Lower leg skin (tissue), 4 donors: ENCODE measurements at regions not wholly inside any gene's neighbourhood (a gene's known extent, or its start where the extent isn't known, plus 50 kb on each side); places are given as distances from the start of the nearest gene placed in this dataset.

Source experiments
- DNase-seq, 2 donors: peaks; one replicate each; pipeline ENCODE4 v3.0.0-alpha.2; 2019; ENCODE audit warnings: low spot score in 2 of 2
- H3K4me3 ChIP-seq: fragments of 200-600 bp; sonication (generic); 2 replicates; pipeline ENCODE4 v1.5.1; 2017; ENCODE audit warnings: mild to moderate bottlenecking, low read depth; ENCODE audit not compliant: poor library complexity, severe bottlenecking
- POLR2A ChIP-seq, 2 donors: fragments of 450-650 bp; IDR thresholded peaks; one replicate each; pipeline ENCODE4 v1.6.1; 2016 to 2017; ENCODE audit warnings: antibody characterized with exemption in 2 of 2, mild to moderate bottlenecking in 1 of 2, moderate library complexity in 1 of 2
- WGBS, 2 donors: methylation state at CpG; one replicate each; pipeline ENCODE4 v1.1.5; 2018; 5-methylcytosine and 5-hydroxymethylcytosine counted together
- intact Hi-C: fragments of 100-400 bp; cut with DNase I; formaldehyde crosslinking; loops from one replicate; pipeline ENCODE4 v1.15.0; 2023; ENCODE audit warnings: low total_unique reads
- TF ChIP-seq, protein P1 (sequence below), 3 donors: fragments of 450-650 bp; IDR thresholded peaks; one replicate each; pipeline ENCODE4 v1.5.1; 2016; ENCODE audit warnings: antibody characterized with exemption in 3 of 3, mild to moderate bottlenecking in 3 of 3, moderate library complexity in 2 of 3

DNA sequence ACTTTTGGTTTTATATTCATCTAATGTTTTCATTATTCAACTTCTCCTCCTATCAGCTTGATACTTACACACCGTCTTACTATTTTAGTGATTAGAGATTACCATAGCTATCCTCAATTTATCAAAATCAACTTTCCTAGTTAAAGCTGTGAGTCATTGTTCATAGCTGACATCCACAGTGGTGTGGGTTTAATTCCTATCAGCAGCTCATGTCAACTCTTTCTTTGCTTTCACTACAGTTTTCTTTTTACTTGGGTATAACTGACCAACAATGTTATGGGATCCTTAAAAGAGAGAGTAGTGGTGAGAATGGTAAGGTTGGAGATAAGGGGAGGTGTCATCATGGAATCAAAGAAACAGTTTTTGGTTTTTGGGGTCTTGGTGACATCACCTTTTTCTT lies 112.7 kb downstream of the NFKBIZ start:
- WGBS, 2 donors, result 53 to 70% methylated on average over 1 of the region's 1 CpG
- no peak for DNase-seq
- TF ChIP-seq POLR2A (IDR thresholded peaks at IDR 0.05), result no peak
- TF ChIP-seq, protein P1, sequence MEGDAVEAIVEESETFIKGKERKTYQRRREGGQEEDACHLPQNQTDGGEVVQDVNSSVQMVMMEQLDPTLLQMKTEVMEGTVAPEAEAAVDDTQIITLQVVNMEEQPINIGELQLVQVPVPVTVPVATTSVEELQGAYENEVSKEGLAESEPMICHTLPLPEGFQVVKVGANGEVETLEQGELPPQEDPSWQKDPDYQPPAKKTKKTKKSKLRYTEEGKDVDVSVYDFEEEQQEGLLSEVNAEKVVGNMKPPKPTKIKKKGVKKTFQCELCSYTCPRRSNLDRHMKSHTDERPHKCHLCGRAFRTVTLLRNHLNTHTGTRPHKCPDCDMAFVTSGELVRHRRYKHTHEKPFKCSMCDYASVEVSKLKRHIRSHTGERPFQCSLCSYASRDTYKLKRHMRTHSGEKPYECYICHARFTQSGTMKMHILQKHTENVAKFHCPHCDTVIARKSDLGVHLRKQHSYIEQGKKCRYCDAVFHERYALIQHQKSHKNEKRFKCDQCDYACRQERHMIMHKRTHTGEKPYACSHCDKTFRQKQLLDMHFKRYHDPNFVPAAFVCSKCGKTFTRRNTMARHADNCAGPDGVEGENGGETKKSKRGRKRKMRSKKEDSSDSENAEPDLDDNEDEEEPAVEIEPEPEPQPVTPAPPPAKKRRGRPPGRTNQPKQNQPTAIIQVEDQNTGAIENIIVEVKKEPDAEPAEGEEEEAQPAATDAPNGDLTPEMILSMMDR (IDR thresholded peaks at IDR 0.05), result no peak
- H3K4me3 ChIP-seq, result no peak overlapping the region
- intact Hi-C loops, result no loop called here

DNA sequence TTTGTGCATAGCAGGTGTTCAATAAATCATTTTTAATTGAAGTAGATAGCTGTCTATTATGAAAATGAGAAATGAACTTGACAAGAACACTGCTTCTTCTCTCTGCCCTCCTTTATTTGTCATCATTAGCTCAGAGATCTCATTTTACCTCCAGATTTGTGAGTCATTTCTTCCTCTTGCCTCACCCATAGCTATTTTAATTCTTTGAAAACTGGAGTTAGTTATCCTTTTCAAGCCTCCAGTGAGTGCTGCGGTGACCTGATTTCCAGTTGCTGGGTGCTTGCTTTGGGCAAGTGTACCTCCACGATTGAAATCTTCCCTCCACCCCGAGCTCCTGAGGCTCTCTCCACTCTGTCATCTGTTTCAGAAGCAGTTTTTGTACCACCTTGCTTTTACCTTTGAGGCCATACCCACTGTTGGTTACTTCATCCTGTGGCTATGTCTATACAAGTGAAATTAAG lies 114.6 kb downstream of the NFKBIZ start:
- TF ChIP-seq POLR2A (IDR thresholded peaks at IDR 0.05), result no peak
- TF ChIP-seq, protein P1 (IDR thresholded peaks at IDR 0.05), result no peak
- intact Hi-C loops, result no loop called here
- DNase-seq, result no peak
- no peak overlapping the region for H3K4me3 ChIP-seq
- 25 to 40% methylated on average over 3 of the region's 3 CpGs for WGBS, 2 donors

DNA sequence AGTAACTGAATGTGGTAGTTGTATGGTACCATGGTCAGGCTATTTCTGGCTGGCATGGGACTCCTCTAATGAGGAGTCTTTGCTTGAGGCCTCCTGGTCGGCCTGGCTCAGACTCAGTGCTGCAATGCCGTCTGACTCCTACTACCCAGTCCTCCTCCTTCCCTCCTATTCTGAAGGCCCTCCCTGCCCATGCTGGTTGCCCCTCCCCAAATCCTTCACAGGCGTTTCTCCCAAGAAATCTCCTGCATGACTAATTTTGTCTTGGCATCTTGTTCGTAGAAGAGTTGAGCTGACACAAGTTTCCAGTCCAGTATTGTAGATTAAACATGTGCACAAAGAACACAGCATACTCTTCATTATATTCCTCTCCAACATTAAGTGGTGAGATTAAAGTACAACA lies 115.5 kb downstream of the NFKBIZ start:
- H3K4me3 ChIP-seq, result no peak overlapping the region
- 35 to 47% methylated on average over 4 of the region's 4 CpGs for WGBS, 2 donors
- DNase-seq, result no peak
- TF ChIP-seq POLR2A (IDR thresholded peaks at IDR 0.05), result no peak
- TF ChIP-seq, protein P1 (IDR thresholded peaks at IDR 0.05), result no peak
- intact Hi-C loops, result no loop called here

DNA sequence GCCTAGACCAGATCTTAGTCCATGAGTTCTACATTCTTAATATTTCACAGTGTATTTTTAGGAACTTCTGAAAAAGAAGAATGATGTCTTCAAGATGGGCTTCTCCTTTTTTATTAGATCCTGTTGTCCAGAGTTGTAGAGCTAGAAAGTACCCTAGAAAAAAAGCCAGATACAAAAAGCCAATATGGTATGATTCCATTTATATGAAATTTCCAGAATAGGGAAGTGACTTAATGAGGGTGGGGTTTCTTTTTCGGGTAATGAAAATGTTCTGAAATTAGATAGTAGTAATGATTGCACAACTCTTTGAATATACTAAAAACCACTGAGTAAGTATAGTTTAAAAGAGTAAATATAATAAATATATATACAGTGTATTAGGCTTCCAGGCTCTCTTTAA lies 116.9 kb downstream of the NFKBIZ start:
- H3K4me3 ChIP-seq, result no peak overlapping the region
- intact Hi-C loops, result no loop called here
- WGBS, 2 donors, result 23 to 30% methylated on average over 1 of the region's 1 CpG
- TF ChIP-seq, protein P1 (IDR thresholded peaks at IDR 0.05), result no peak
- no peak for TF ChIP-seq POLR2A (IDR thresholded peaks at IDR 0.05)
- no peak for DNase-seq

DNA sequence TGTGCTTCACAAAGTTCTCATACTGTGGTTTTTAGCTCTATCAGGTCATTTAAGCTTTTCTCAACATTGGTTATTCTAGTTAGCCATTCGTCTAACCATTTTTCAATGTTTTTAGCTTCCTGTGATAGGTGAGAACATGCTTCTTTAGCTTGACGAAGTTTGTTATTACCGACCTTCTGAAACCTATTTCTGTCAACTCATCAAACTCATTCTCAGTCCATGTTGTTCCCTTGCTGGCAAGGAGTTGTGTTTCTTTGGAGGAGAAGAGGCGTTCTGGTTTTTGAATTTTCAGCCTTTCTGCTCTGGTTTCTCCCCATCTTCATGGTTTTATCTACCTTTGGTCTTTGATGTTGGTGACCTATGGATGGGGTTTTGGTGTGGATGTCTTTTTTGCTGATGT lies 120.9 kb downstream of the NFKBIZ start:
- intact Hi-C loops, result no loop called here
- 95 to 100% methylated on average over 4 of the region's 4 CpGs for WGBS, 2 donors
- TF ChIP-seq, protein P1 (IDR thresholded peaks at IDR 0.05), result no peak
- no peak for TF ChIP-seq POLR2A (IDR thresholded peaks at IDR 0.05)
- H3K4me3 ChIP-seq, result no peak overlapping the region
- DNase-seq, result no peak

DNA sequence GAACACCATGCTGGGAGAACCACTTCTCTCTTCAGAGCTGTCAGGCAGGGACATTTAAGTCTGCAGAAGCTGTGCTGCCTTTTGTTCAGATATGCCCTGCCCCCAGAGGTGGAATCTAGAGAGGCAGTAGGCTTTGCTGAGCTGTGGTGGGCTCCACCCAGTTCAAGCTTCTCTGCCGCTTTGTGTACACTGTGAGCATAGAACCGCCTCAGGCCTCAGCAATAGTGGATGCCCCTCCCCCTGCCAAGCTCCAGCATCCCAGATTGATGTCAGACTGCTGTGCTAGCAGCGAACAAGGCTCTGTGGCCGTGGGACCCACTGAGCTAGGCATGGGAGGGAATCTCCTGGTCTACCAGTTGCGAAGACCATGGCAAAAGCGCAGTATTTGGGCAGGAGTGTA lies 121.6 kb downstream of the NFKBIZ start:
- intact Hi-C loops, result no loop called here
- no peak for TF ChIP-seq POLR2A (IDR thresholded peaks at IDR 0.05)
- TF ChIP-seq, protein P1 (IDR thresholded peaks at IDR 0.05), result no peak
- no peak for DNase-seq
- no peak overlapping the region for H3K4me3 ChIP-seq
- 88 to 89% methylated on average over 5 to 6 of the region's 6 CpGs for WGBS, 2 donors
